HG03432 (cell line): ENCODE measurements at regions not wholly inside any gene's neighbourhood (a gene's known extent, or its start where the extent isn't known, plus 50 kb on each side); places are given as distances from the start of the nearest gene placed in this dataset.

ENCODE experiments used
- ATAC-seq: cut with Tn5 transposase; IDR thresholded peaks from one replicate; pipeline ENCODE4 v1.9.1; 2021; ENCODE audit warnings: mild to moderate bottlenecking, moderate library complexity; ENCODE audit not compliant: unreplicated experiment

DNA sequence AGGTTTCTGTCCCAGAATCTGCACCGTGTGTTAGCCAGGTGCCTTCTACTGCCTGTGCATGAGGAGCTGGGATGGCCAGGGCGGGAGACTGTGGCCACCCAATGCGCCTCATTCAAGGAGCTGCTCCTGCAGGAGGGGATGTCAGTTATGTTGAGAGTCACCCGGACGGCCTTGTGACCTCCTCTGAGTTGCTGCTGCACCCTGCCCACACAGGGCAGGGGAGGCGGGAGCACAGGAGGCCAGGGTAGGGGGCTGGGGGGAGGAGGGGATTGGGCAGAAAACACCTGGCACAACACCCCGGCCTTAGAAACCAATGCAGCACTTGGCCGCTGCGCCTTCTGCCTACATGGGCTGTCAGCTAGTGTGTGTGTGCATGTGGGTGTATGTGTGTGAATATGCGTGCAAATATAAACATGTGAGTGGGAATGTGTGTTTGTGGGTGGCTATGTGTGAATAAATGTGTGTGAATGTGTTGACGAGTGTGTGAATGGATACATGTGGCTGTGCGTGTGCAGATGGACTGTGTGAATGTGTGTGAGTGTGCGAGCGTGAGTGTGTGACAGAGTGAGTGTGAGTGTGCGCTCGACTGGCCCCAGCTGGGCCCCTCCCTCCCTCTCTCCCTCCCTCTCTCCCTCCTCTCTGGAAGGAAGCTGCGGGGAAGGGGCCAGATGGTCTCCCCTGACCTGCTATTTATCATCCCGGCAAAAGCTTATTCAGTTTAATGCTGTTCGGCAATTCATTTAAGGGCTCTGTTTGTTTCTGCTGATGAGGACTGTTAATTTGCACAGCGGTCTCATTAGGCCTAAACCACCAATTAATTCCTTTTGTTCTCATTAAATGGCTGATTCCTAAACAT, 106.9 kb downstream of the TLE3 start:
- no peak for ATAC-seq

DNA sequence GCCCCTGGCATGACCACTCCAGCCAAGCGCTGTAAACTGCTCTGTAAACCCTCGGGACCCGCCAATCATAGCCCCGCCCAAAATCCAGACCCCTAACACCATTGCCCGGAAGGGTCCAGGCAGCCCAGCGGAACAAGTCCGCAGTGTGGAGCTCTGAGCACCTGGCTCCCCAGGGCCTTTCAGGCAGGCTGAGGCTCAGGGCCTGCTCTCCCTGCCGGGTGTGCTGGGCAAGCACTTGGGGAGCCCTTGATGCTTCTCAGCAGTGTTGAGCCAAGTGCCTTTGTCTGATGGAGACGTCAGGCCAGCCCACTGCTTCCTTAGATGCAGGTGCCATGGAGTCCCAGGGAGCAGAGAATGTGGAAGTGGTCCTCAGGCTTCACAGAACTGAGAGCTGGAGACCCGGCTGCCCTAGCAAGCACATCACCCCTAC, 106.2 kb downstream of the TLE3 start:
- ATAC-seq, result no peak

DNA sequence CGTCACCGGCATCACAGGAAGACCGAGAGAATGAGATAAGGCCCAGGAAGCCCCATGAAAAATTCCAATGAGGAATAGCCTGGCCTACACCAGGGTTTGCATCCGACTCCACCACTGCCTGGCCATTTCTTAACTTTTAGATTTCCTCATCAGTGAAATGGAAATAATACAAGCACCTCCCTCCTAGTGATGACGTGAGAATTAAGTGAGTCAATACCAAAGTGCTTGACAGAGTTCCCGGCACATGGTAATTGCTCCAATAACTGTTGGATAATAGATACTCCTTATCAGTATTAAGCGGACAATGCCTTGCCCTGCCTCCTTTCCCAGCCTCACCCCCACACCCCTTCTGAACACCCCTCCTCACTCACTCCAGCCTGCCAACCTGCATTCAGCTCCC, 105.4 kb downstream of the TLE3 start:
- no peak for ATAC-seq

DNA sequence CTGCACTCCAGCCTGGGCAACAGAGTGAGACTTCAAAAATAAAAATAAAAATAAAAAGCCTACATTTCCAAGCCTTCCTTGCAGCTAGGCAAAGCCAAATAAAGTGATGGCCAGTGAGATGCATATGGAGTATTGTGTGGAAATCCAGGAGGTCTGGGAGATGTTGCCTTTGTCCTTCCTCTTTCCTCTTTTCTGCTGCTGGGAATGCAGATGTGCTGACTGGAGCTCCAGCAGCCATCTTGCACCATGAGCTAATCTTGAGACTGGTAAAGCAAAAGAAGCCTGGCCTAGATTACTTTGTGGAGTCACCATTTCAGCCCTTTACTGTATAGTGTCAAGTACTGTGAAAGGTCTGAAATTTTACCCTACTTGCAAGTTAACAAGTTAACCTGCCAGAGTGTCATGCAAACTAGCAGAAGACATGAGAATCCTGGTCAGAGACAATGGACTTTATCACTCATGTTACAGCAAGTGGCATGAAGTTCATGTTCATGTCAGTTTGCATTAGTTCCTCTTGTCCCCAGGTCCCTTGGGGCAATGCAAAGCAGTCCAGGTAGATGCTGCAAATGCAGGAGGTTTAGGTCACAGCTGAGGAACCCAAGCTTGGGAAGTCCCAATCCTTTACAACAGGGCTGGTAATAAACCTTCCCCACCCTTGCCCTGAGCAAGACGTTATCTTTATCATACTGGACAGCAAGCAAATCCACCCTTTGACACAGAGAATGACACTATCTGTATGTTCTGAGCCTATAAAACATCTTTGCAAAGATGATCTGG, 103.1 kb downstream of the TLE3 start:
- no peak for ATAC-seq

DNA sequence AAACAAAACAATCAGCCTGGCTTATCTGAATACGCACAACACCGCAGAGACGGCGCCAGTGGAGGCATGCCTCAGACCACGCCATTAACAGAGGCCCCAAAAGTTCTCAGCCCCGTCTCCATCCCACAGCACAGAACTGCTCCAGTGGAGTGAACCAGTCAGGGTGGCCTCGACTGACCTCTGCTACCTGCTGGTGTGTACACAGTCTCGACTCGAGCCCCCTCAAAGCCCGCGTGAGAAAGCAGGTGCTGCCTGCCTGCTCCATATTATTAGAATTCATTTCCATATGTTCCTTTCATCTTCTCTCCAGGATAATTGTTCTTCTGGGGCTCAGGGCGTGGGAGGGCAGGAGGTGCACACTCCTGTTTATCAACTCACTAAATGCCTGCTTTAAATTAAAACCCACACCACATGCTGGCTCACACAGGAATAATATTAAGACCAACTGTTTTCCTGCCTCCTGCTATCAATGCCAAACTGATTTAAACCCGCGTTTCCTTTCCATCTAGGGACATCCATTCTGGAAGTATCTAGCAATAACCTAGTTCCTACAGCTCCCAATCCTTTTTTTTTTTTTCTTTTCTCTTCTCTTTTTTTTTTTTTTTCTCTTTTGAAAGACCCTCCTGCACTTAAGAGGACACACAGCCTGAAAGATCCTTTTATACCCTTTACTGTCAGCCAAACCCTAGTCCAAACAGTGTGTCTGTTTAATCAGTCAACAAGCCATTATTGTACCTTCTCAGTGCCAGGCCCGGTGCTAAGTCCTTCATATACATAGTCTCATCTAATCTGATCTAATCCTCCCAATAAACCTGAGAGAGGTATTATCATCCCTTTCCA, 101.2 kb downstream of the TLE3 start:
- no peak for ATAC-seq

DNA sequence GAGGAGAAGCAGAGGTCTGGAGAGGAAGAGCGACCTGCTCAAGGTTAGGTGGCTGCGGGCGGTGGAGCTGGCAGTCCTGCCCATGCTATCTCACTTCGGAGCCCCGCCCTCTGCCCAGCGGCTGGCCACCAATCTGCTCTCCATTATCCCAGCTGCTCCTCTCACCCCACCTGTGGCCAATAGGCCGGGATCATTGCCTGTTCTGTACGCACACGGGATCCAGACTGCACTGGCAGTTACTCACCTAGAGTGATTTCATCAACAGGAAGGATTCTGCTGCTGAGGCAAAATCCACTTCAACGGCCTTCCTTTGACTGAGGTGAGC, 100.6 kb downstream of the TLE3 start:
- no peak for ATAC-seq
